HCT116 (cell line): ENCODE measurements at regions not wholly inside any gene's neighbourhood (a gene's known extent, or its start where the extent isn't known, plus 50 kb on each side); places are given as distances from the start of the nearest gene placed in this dataset.

ENCODE experiments used
- ATAC-seq: fragments of 200-7000 bp; cut with Tn5 transposase; 2 replicates; pipeline ENCODE4 v1.9.1; 2020; ENCODE audit warnings: mild to moderate bottlenecking, moderate library complexity
- BruUV-seq: library from RNA; stranded (reverse); fragments of 400-500 nt; replicated peaks from 2 replicates; lab custom pipeline; 2021; lab: Mats Ljungman, UMichigan
- CTCF ChIA-PET: fragments of 300-600 bp; sonication (Branson Sonifier 250); formaldehyde crosslinking; loops from one replicate; lab custom pipeline; 2021; ENCODE audit warnings: antibody characterized with exemption; lab: Charles Lee
- POLR2A ChIA-PET: fragments of 300-600, 350-600 bp; sonication (Branson Sonifier 250); formaldehyde crosslinking; loops from one replicate; lab custom pipeline; 2021; ENCODE audit warnings: antibody characterized with exemption; lab: Charles Lee
- RAD21 ChIA-PET, 2 experiments: fragments of 300-600 bp; sonication (Branson Sonifier 250); formaldehyde crosslinking; loops; one replicate each; lab custom pipeline; 2023; ENCODE audit warnings: low total read pairs in 2 of 2; ENCODE audit not compliant: uncharacterized antibody in 2 of 2, unreplicated experiment in 2 of 2, low non-redundant PET in 1 of 2; lab: Charles Lee
- DNase-seq: peaks from one replicate; pipeline ENCODE4 v3.0.0-alpha.2; 2010; ENCODE audit warnings: low read depth, low spot score
- H2AFZ ChIP-seq: fragments of 200-600 bp; shearing (Covaris generic), sonication (generic); 2 replicates; pipeline ENCODE4 v1.6.1; 2017; ENCODE audit warnings: low read depth, mixed run types, mixed read lengths, antibody characterized with exemption, low read length; ENCODE audit not compliant: poor library complexity, severe bottlenecking
- H3K27ac ChIP-seq: 2 replicates; pipeline ENCODE4 v1.5.1; 2012; ENCODE audit warnings: low read depth, low read length
- H3K27me3 ChIP-seq: fragments of 200-600 bp; sonication (generic); 2 replicates; pipeline ENCODE4 v1.6.1; 2016; ENCODE audit warnings: mixed run types, low read length, mixed read lengths; ENCODE audit not compliant: insufficient read depth
- H3K36me3 ChIP-seq, 2 experiments: fragments of 200-500 bp in 1 of 2; fragments of 200-600 bp in 1 of 2; sonication (Bioruptor generic) in 1 of 2; sonication (generic) in 1 of 2; 2 replicates each; pipeline versions ENCODE4 v1.5.1 to v1.6.1; 2014 to 2016; ENCODE audit warnings: low read length in 2 of 2, inconsistent platforms in 1 of 2, mixed read lengths in 1 of 2, mixed run types in 1 of 2; ENCODE audit not compliant: insufficient read depth in 2 of 2, control insufficient read depth in 1 of 2
- H3K4me1 ChIP-seq, 2 experiments: fragments of 200-600 bp in 1 of 2; sonication (generic) in 1 of 2; 2 replicates each; pipeline versions ENCODE4 v1.5.1 to v1.6.1; 2012 to 2017; ENCODE audit warnings: low read length in 2 of 2, inconsistent platforms in 1 of 2, mild to moderate bottlenecking in 1 of 2, mixed read lengths in 1 of 2, mixed run types in 1 of 2, moderate library complexity in 1 of 2; ENCODE audit not compliant: insufficient read depth in 2 of 2, control insufficient read depth in 1 of 2
- H3K4me2 ChIP-seq: fragments of 200-600 bp; sonication (generic); 2 replicates; pipeline ENCODE4 v1.6.1; 2017; ENCODE audit warnings: mixed run types, low read length, mixed read lengths
- H3K4me3 ChIP-seq, 2 experiments: fragments of 200-600 bp in 1 of 2; sonication (generic) in 1 of 2; replicated peaks in 1 of 2; 2 replicates each; pipeline ENCODE4 v1.5.1; 2011 to 2016; ENCODE audit warnings: low read length in 2 of 2, control low read depth in 1 of 2, low read depth in 1 of 2, mild to moderate bottlenecking in 1 of 2, mixed read lengths in 1 of 2, mixed run types in 1 of 2
- H3K79me2 ChIP-seq: fragments of 200-600 bp; sonication (generic); 2 replicates; pipeline ENCODE4 v1.6.1; 2017; ENCODE audit warnings: mild to moderate bottlenecking, mixed run types, low read length, moderate library complexity, mixed read lengths; ENCODE audit not compliant: insufficient read depth
- H3K9ac ChIP-seq: fragments of 200-600 bp; sonication (generic); 2 replicates; pipeline ENCODE4 v1.6.1; 2016; ENCODE audit warnings: low read length, mixed read lengths
- H3K9me2 ChIP-seq: fragments of 200-600 bp; sonication (generic), shearing (Covaris generic); 2 replicates; pipeline ENCODE4 v1.6.1; 2017; ENCODE audit warnings: mixed run types, mild to moderate bottlenecking, moderate library complexity; ENCODE audit not compliant: insufficient read depth
- H3K9me3 ChIP-seq, 2 experiments: fragments of 200-500 bp in 1 of 2; fragments of 200-600 bp in 1 of 2; sonication (Bioruptor generic) in 1 of 2; sonication (generic) in 1 of 2; 2 replicates each; pipeline ENCODE4 v1.6.1; 2014 to 2017; ENCODE audit warnings: low read length in 2 of 2, mixed read lengths in 2 of 2, inconsistent platforms in 1 of 2, low read depth in 1 of 2, mild to moderate bottlenecking in 1 of 2, mixed run types in 1 of 2, moderate library complexity in 1 of 2; ENCODE audit not compliant: control insufficient read depth in 1 of 2, insufficient read depth in 1 of 2
- H4K20me1 ChIP-seq: fragments of 200-600 bp; sonication (generic), shearing (Covaris generic); 2 replicates; pipeline ENCODE4 v1.6.1; 2017; ENCODE audit warnings: mixed run types, mild to moderate bottlenecking, moderate library complexity; ENCODE audit not compliant: insufficient read depth
- CBX3 ChIP-seq: IDR thresholded peaks from 2 replicates; pipeline ENCODE4 v1.6.1; 2012; ENCODE audit warnings: low read depth
- EGR1 ChIP-seq: IDR thresholded peaks from 2 replicates; pipeline ENCODE4 v1.6.1; 2012; ENCODE audit warnings: low read depth
- ELF1 ChIP-seq: IDR thresholded peaks from 2 replicates; pipeline ENCODE4 v1.6.1; 2012; ENCODE audit warnings: low read depth, borderline replicate concordance
- EZH2 ChIP-seq: fragments of 200-600 bp; sonication (generic); IDR thresholded peaks from 2 replicates; pipeline ENCODE4 v1.6.1; 2017; ENCODE audit warnings: antibody characterized with exemption, mixed run types
- FOSL1 ChIP-seq: IDR thresholded peaks from 2 replicates; pipeline ENCODE4 v1.6.1; 2012; ENCODE audit warnings: low read depth
- JUND ChIP-seq: IDR thresholded peaks from 2 replicates; pipeline ENCODE4 v1.6.1; 2012
- POLR2A ChIP-seq: IDR thresholded peaks from 2 replicates; pipeline ENCODE4 v1.7.0; 2011; ENCODE audit warnings: borderline replicate concordance; ENCODE audit not compliant: insufficient read depth, insufficient read length; ENCODE audit errors: extremely low read depth
- POLR2AphosphoS5 ChIP-seq: IDR thresholded peaks from 2 replicates; pipeline ENCODE4 v1.6.1; 2011; ENCODE audit warnings: mild to moderate bottlenecking, low read depth, low read length, moderate library complexity
- RAD21 ChIP-seq: IDR thresholded peaks from 2 replicates; pipeline ENCODE4 v1.6.1; 2012; ENCODE audit warnings: low read depth, mild to moderate bottlenecking
- SIN3A ChIP-seq: IDR thresholded peaks from 2 replicates; pipeline ENCODE4 v1.6.1; 2012; ENCODE audit warnings: low read depth
- SP1 ChIP-seq: IDR thresholded peaks from 2 replicates; pipeline ENCODE4 v1.6.1; 2012; ENCODE audit warnings: low read depth
- TCF7L2 ChIP-seq: IDR thresholded peaks from 2 replicates; pipeline ENCODE4 v1.7.0; 2011; ENCODE audit warnings: borderline replicate concordance, inconsistent platforms; ENCODE audit not compliant: insufficient read depth, insufficient read length; ENCODE audit errors: extremely low read depth
- ZFX ChIP-seq: fragments of 450-650 bp; IDR thresholded peaks from 2 replicates; pipeline ENCODE4 v1.6.1; 2017
- ZNF274 ChIP-seq: fragments of 200-500 bp; sonication (Bioruptor generic); IDR thresholded peaks from 2 replicates; pipeline ENCODE4 v1.6.1; 2014; ENCODE audit warnings: mild to moderate bottlenecking, low read depth, low read length, inconsistent platforms
- intact Hi-C: fragments of 100-400 bp; cut with micrococcal nuclease; formaldehyde crosslinking; loops from 2 replicates; pipeline ENCODE4 v1.10.0; 2022
- TF ChIP-seq, protein P1 (sequence below): IDR thresholded peaks from 2 replicates; pipeline ENCODE4 v1.6.1; 2012
- TF ChIP-seq, protein P2 (sequence below): IDR thresholded peaks from 2 replicates; pipeline ENCODE4 v1.6.1; 2012; ENCODE audit warnings: low read depth
- TF ChIP-seq, protein P3 (sequence below), 3 experiments: fragments of 200-600 bp in 1 of 3; sonication (generic) in 1 of 3; IDR thresholded peaks in 2 of 3; conservative IDR thresholded peaks in 1 of 3; 2 replicates each; pipeline ENCODE4 v1.5.1; 2012 to 2017; ENCODE audit warnings: low read depth in 2 of 3, low read length in 2 of 3, antibody characterized with exemption in 1 of 3, borderline replicate concordance in 1 of 3, control low read depth in 1 of 3, mild to moderate bottlenecking in 1 of 3, mixed read lengths in 1 of 3, mixed run types in 1 of 3, moderate library complexity in 1 of 3; ENCODE audit not compliant: insufficient read depth in 1 of 3
- TF ChIP-seq, protein P4 (sequence below): IDR thresholded peaks from 2 replicates; pipeline ENCODE4 v1.6.1; 2012

DNA sequence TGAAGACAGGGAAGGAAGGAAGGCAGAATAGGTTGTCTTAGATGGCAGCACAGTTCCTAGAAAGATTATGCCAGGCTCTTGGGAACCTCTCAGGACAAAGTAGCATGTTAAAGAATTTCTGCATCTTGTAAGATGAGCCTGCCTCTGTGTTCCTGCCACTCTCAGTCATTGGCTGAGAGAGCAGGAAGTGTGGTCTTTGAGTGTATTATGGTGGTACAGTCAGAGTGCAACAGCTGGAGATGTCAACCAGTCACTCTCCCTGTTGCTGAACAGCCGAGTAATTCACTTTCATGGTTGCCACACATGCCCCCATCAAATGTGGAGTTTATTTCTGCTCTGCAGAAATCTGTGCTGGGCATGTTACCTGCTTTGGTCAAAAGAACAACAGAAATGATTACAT is 659.6 kb upstream of the RIOK2 start:
- CTCF ChIA-PET: no interaction called here
- intact Hi-C loops: loop anchor here (10.0 kb wide), 1 partner anchor 758 kb away; no protein-coding TSS in a partner anchor

More for the DNA sequence above, 659.6 kb upstream of the RIOK2 start:
- H2AFZ ChIP-seq: no peak overlapping the region
- peaks cover 15 to 18% of the 10 kb centered on the region in 2 experiments for H3K4me1 ChIP-seq
- no peaks in the 10 kb centered on the region for H3K27me3 ChIP-seq
- no peak overlapping the region for H3K4me3 ChIP-seq
- no peak overlapping the region for H3K4me2 ChIP-seq
- TF ChIP-seq, protein P1, sequence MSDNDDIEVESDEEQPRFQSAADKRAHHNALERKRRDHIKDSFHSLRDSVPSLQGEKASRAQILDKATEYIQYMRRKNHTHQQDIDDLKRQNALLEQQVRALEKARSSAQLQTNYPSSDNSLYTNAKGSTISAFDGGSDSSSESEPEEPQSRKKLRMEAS: no peak
- TF ChIP-seq TCF7L2 (no peak), POLR2AphosphoS5 (no peak), SIN3A (no peak), ZFX (no peak), JUND (no peak), SP1 (no peak), ZNF274 (no peak), RAD21 (no peak), ELF1 (no peak), EGR1 (no peak), POLR2A (no peak), FOSL1 (no peak), EZH2 (no peak), CBX3 (no peak)
- TF ChIP-seq, protein P2, sequence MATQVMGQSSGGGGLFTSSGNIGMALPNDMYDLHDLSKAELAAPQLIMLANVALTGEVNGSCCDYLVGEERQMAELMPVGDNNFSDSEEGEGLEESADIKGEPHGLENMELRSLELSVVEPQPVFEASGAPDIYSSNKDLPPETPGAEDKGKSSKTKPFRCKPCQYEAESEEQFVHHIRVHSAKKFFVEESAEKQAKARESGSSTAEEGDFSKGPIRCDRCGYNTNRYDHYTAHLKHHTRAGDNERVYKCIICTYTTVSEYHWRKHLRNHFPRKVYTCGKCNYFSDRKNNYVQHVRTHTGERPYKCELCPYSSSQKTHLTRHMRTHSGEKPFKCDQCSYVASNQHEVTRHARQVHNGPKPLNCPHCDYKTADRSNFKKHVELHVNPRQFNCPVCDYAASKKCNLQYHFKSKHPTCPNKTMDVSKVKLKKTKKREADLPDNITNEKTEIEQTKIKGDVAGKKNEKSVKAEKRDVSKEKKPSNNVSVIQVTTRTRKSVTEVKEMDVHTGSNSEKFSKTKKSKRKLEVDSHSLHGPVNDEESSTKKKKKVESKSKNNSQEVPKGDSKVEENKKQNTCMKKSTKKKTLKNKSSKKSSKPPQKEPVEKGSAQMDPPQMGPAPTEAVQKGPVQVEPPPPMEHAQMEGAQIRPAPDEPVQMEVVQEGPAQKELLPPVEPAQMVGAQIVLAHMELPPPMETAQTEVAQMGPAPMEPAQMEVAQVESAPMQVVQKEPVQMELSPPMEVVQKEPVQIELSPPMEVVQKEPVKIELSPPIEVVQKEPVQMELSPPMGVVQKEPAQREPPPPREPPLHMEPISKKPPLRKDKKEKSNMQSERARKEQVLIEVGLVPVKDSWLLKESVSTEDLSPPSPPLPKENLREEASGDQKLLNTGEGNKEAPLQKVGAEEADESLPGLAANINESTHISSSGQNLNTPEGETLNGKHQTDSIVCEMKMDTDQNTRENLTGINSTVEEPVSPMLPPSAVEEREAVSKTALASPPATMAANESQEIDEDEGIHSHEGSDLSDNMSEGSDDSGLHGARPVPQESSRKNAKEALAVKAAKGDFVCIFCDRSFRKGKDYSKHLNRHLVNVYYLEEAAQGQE: no peak
- TF ChIP-seq, protein P3, sequence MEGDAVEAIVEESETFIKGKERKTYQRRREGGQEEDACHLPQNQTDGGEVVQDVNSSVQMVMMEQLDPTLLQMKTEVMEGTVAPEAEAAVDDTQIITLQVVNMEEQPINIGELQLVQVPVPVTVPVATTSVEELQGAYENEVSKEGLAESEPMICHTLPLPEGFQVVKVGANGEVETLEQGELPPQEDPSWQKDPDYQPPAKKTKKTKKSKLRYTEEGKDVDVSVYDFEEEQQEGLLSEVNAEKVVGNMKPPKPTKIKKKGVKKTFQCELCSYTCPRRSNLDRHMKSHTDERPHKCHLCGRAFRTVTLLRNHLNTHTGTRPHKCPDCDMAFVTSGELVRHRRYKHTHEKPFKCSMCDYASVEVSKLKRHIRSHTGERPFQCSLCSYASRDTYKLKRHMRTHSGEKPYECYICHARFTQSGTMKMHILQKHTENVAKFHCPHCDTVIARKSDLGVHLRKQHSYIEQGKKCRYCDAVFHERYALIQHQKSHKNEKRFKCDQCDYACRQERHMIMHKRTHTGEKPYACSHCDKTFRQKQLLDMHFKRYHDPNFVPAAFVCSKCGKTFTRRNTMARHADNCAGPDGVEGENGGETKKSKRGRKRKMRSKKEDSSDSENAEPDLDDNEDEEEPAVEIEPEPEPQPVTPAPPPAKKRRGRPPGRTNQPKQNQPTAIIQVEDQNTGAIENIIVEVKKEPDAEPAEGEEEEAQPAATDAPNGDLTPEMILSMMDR (IDR thresholded peaks at IDR 0.05 in 2 of 3, conservative IDR thresholded peaks at IDR 0.05 in 1 of 3; ENCODE audit: borderline replicate concordance in 1 of 3, insufficient read depth in 1 of 3, low read depth in 2 of 3, low read length in 2 of 3): no peak
- TF ChIP-seq, protein P4, sequence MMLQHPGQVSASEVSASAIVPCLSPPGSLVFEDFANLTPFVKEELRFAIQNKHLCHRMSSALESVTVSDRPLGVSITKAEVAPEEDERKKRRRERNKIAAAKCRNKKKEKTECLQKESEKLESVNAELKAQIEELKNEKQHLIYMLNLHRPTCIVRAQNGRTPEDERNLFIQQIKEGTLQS: no peak
- no TSS peak for BruUV-seq
- ATAC-seq (no peak), DNase-seq (no peak)
- H3K79me2 ChIP-seq: no peaks in the 10 kb centered on the region
- no peak overlapping the region for H3K9ac ChIP-seq
- ChIA-PET POLR2A (no interaction called here), RAD21 (no interaction called here)
- no peak overlapping the region for H3K27ac ChIP-seq
- no peaks in the 10 kb centered on the region for H3K9me3 ChIP-seq
- H4K20me1 ChIP-seq: no peaks in the 10 kb centered on the region
- H3K36me3 ChIP-seq: no peaks in the 10 kb centered on the region
- no peaks in the 10 kb centered on the region for H3K9me2 ChIP-seq
